ENCODE measurements at regions not wholly inside any gene's neighbourhood (a gene's known extent, or its start where the extent isn't known, plus 50 kb on each side); places are given as distances from the start of the nearest gene placed in this dataset.

GRCh38 chr16:86681031-86681756 lies 102.8 kb downstream of the FOXL1 start:
- DNase-seq (ENCODE audit: low read depth in 4 of 4, low spot score in 1 of 4) = no peak

GRCh38 chr16:86681757-86682106 lies 103.4 kb downstream of the FOXL1 start:
- no peak for DNase-seq (ENCODE audit: low read depth in 4 of 4, low spot score in 1 of 4)

- no peak for DNase-seq (ENCODE audit: low read depth in 4 of 4, low spot score in 1 of 4)
Observed at GRCh38 chr16:86682219-86682904, 104.0 kb downstream of the FOXL1 start.

GRCh38 chr16:86683441-86684194 lies 105.3 kb downstream of the FOXL1 start:
- DNase-seq (ENCODE audit: low read depth in 4 of 4, low spot score in 1 of 4) = no peak

- DNase-seq (ENCODE audit: low read depth in 4 of 4, low spot score in 1 of 4) = no peak
Observed at GRCh38 chr16:86685076-86685475, 106.7 kb downstream of the FOXL1 start.

GRCh38 chr16:86690970-86691369 lies 112.6 kb downstream of the FOXL1 start:
- DNase-seq (ENCODE audit: low read depth in 4 of 4, low spot score in 1 of 4) = no peak

GRCh38 chr16:86692426-86692825 lies 114.1 kb downstream of the FOXL1 start:
- no peak for DNase-seq (ENCODE audit: low read depth in 4 of 4, low spot score in 1 of 4)

GRCh38 chr16:86693033-86693432 lies 114.7 kb downstream of the FOXL1 start:
- DNase-seq (ENCODE audit: low read depth in 4 of 4, low spot score in 1 of 4) = no peak

- DNase-seq (ENCODE audit: low read depth in 4 of 4, low spot score in 1 of 4) = no peak
Observed at GRCh38 chr16:86697715-86698114, 119.4 kb downstream of the FOXL1 start.

GRCh38 chr16:86700046-86700945 lies 121.9 kb downstream of the FOXL1 start:
- no peak for DNase-seq (ENCODE audit: low read depth in 4 of 4, low spot score in 1 of 4)

- DNase-seq (ENCODE audit: low read depth in 4 of 4, low spot score in 1 of 4) = no peak
Observed at GRCh38 chr16:86701286-86701975, 123.1 kb downstream of the FOXL1 start.

- no peak for DNase-seq (ENCODE audit: low read depth in 4 of 4, low spot score in 1 of 4)
Observed at GRCh38 chr16:86702824-86703588, 124.7 kb downstream of the FOXL1 start.

- no peak for DNase-seq (ENCODE audit: low read depth in 4 of 4, low spot score in 1 of 4)
Observed at GRCh38 chr16:86704516-86704915, 126.2 kb downstream of the FOXL1 start.

- DNase-seq (ENCODE audit: low read depth in 4 of 4, low spot score in 1 of 4) = no peak
Observed at GRCh38 chr16:86706726-86707125, 128.4 kb downstream of the FOXL1 start.

GRCh38 chr16:86707171-86707570 lies 128.8 kb downstream of the FOXL1 start:
- no peak for DNase-seq (ENCODE audit: low read depth in 4 of 4, low spot score in 1 of 4)

GRCh38 chr16:86707581-86707980 lies 129.2 kb downstream of the FOXL1 start:
- DNase-seq (ENCODE audit: low read depth in 4 of 4, low spot score in 1 of 4) = no peak

GRCh38 chr16:86708431-86708830 lies 130.1 kb downstream of the FOXL1 start:
- no peak for DNase-seq (ENCODE audit: low read depth in 4 of 4, low spot score in 1 of 4)

- no peak for DNase-seq (ENCODE audit: low read depth in 4 of 4, low spot score in 1 of 4)
Observed at GRCh38 chr16:86709103-86709502, 130.8 kb downstream of the FOXL1 start.

- DNase-seq (ENCODE audit: low read depth in 4 of 4, low spot score in 1 of 4) = no peak
Observed at GRCh38 chr16:86709902-86710601, 131.7 kb downstream of the FOXL1 start.
